ENCODE measurements at regions not wholly inside any gene's neighbourhood (a gene's known extent, or its start where the extent isn't known, plus 50 kb on each side); places are given as distances from the start of the nearest gene placed in this dataset.
A peak's percentile ranks its signal among the peaks of the same experiment; 100 is the strongest.

DNA sequence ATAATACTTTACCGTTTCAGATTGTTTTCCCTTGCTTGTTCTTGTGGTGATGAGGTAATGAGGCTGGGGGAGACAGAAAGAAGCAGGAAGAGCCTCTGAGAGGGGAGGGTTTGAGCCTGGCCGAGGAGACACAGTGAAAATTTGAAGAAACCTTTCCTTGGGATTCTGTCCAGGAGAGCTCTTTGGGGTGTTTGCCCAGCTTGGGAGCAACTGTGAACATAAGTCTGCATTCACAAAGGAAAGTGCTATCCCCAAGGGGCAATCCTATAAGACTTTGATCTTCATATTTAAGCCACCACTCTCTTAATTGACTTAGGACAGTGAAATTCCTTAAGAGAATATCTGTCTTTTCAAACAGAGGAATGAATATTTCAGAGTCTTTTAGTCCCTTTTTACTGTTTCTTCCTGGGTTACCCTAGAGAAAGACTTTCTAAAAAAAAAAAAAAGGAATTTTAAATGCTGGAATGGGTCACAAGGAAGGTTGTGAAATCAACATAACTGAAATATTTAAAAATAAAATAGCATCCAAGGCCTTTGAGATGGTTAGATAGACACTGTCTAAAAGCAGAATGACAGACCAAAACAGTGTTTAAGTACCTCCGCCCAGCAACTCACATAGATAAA, 52.5 kb upstream of the STAM2 start:
- no peak for DNase-seq (ENCODE audit: low spot score)

- DNase-seq (ENCODE audit: low spot score): no peak
Observed at GRCh38 chr2:152231446-152231845, 55.9 kb upstream of the STAM2 start.

DNA sequence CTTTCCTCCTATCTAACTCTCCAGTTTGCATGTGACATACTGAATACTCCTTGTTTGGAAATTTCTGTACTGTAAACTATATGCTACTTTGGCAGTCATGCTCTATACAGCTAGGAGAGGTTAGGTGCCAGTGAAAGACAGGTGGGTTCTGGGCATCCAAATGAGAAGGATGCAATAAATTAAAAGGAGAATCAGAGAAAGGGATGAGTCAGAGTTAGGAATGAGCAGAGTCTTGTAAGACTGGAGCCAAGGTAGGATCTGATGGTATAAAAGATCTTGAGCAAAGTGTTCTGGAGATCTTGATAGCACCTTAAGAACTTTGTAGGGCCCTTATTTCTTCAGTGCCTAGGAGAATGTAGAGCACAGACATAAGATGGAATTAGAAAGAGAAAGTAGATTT, 58.7 kb upstream of the STAM2 start:
- no peak for DNase-seq (ENCODE audit: low spot score)

- DNase-seq (ENCODE audit: low spot score): no peak
Observed at GRCh38 chr2:152236191-152236925, 60.8 kb upstream of the STAM2 start.

- no peak for DNase-seq (ENCODE audit: low spot score)
Observed at GRCh38 chr2:152238016-152238415, 62.5 kb upstream of the STAM2 start.

DNA sequence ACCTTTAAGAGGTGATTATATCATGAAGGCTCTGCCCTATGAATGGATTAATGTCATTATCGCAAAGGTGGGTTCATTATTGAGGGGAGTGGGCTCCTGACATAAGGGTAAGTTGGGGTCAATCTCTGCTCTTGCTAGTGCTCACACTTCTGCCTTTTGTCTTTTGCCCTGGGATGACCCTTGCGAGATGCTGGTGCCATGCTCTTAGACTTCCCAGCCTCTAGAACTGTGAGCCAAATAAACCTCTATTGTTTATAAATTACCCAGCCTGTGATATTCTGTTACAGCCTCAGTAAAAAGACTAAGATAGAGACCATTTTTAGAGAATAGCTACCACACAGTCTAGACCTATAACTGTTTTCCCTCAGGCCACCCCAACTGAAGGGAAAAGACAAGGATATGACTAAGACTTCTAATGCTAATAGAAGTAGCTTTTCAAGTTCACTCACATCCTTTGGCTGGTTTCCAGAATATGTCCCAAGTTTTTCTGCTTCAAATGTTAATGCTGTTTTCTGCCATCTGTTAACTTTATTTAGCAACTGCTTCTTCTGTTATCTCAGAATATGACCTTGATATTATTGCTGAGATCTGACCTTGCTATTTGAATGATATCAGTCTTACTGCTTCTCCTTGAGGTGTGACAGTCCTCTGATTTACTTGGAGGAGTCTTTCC, 65.1 kb upstream of the STAM2 start:
- DNase-seq (ENCODE audit: low spot score): no peak

DNA sequence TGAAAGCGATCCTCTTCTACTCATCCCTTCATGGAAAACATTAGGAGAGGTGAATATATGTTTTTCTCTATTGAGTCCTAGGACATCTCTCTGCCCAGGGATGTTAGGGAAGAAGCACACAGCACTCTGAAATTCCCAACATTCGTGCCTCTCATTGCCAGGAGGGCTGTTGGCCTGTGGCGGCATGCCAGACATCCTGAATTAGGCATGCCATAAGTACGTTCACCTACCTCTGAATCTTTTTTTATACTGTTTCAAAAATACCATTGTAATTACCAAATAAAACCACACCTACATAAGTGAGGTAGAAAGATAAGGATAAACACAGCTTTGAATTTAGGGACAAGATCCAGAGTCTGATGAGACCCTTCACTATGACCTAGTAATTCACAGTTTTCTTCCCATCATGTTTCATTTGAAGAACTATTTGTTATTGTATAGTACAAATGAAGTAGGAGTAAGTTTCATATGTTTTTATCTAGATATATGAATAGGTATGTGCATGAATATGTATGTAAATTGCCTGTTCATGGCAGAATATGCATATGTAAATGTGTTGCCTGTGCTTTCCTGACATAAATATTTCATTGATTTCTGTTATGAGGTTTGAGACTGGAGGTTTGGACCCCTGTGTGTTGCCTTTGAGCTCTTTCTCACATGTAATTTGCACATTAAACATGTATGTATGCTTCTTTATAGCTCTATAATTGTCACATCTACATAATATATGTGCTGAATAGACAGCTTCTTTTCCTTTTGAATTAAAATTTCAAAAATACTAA, 66.6 kb upstream of the STAM2 start:
- no peak for DNase-seq (ENCODE audit: low spot score)

DNA sequence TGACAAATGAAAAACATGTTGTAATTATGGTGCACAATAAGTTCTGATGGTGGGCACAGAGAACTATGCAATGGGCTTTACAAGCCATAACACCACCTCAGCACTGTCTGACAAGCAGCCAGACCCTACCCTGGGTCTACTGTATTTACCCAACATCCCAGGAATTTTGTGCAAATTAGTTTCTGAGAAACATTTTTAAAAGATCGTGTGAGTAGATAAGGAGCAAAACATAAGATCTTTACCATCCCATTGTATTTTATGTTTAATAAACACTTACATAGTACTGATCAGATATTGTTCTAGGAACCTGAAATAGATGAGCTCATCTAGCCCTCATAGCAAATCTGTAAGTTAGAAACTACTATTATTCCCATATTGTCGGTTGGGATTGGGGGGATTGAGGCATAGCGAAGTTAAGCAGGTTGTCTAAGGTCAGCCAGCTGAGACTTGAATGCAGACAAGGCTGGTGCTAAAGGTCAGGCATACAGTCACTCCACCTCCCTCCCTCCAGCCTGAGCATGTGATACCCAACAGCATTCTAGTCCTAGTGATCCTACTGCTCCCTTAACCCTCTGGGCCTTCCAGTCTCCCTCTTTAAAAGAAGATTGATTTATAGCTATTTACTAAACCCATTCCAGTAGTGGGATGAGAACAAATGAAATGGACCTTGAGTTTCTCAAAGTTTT, 67.4 kb upstream of the STAM2 start:
- peak; percentile 16 for DNase-seq (ENCODE audit: low spot score)

- no peak for DNase-seq (ENCODE audit: low spot score)
Observed at GRCh38 chr2:152243761-152244640, 68.4 kb upstream of the STAM2 start.

DNA sequence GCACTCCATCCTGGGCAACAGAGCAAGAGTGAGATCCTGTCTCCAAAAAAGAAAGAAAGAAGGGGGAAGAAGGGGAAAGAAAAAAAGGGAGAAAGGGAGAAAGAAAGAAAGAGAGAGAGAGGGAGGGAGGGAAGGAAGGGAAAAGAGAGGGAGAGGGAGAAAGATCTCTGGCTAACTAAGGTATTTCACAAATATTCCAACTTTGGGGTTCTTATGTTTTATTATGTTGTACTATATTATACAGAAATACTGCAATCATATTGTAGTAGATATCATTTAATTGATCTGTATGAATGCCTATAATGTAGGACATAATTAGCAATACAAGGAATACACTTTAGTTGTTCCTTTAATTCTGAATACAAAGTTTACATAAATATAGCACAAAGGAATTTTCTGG, 70.1 kb upstream of the STAM2 start:
- DNase-seq (ENCODE audit: low spot score): no peak

- no peak for DNase-seq (ENCODE audit: low spot score)
Observed at GRCh38 chr2:152246686-152247336, 71.2 kb upstream of the STAM2 start.

- DNase-seq (ENCODE audit: low spot score): no peak
Observed at GRCh38 chr2:152247337-152247695, 71.8 kb upstream of the STAM2 start.

GRCh38 chr2:152250421-152251100, 75.0 kb upstream of the STAM2 start:
- DNase-seq (ENCODE audit: low spot score): no peak

- DNase-seq (ENCODE audit: low spot score): no peak
Observed at GRCh38 chr2:152251211-152251610, 75.6 kb upstream of the STAM2 start.

- no peak for DNase-seq (ENCODE audit: low spot score)
Observed at GRCh38 chr2:152251811-152252210, 76.2 kb upstream of the STAM2 start.

DNA sequence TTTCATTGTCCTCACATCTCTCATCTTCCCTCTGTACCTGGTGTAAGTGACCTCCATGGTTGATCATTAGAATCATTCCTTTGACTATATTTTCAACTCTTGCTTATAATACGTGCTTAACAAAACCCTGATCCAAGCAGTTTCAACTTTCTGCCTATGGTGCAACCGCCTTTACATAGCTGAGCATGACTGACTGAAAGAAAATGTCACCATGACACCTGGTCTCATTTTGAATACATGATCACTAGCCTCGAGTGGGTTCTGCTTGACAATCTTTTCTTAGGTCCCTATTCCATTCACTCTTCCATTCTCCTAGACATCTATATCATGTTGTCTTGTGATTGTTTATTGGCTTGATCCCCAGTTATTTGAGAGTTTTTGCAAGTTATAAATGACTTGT, 78.9 kb upstream of the STAM2 start:
- DNase-seq (ENCODE audit: low spot score): no peak

DNA sequence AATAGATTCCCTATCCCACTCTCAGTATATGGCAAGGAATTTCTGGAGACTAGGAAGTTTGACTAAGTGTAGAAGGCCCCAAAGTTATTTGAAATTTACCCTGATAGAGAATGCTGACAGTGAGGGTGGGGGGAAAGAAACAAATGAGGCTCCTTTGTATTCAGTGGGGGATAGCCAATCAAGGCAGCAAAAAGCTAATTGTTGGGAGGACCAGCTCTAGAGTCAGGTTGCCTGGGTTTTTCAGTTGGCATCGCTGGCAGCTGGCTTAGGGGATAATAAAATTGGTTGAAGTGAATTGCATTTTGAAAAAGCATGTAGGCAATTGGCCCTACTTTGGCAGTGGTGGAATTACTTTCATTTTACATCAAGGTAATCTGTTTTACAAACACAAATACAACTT, 79.4 kb upstream of the STAM2 start:
- no peak for DNase-seq (ENCODE audit: low spot score)

DNA sequence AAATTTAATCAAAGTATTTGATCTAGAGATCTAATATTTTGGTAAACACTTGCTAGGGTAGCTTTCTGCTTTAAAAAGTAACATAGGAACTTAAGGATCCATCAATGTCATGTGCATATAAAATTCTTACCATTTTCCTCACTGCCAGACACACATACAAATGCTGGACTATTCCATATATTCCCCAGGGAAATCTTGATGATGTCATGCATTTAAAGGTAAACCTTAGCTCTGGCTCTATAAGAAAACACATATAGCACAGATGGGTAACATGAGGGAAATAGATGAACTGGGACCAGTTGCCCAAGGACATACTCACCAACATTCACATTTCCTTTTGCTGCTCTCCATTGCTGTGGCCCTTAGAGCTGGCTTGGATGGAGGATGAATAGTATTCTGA, 79.1 kb upstream of the FMNL2 start:
- no peak for DNase-seq (ENCODE audit: low spot score)

DNA sequence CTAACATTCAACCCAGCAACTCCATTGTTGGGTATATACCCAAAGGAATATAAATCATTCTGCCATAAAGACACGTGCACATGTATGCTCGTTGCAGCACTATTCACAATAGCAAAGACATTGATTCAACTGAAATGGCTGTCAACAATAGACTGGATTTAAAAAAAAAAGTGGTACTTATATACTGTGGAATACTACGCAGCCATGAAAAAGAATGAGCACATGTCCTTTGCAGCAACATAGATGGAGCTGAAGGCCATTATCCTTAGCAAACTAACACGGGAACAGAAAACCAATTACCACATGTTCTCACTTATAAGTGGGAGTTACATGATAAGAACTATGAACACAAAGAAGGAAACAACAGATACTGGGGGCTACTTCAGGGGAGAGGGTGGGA, 74.0 kb upstream of the FMNL2 start:
- no peak for DNase-seq (ENCODE audit: low spot score)

DNA sequence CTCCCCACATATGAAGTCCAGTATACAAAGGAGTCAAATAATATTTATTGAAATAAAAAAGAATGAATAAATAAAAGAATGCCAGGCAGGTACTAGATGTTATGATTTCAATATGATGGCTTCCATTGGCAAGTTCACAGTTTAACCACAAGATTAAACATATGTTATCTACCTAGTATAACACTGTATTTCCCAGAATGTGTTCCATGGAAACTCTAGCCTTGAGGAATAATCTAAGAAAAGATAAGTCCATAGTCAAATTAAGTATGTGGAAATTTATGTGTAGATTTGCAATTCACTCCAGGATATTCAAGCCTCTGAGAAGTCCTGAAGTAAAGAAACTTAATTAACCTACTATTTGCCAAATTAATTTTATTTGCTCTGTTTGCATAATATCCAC, 71.1 kb upstream of the FMNL2 start:
- DNase-seq (ENCODE audit: low spot score): no peak
